ENCODE measurements at regions not wholly inside any gene's neighbourhood (a gene's known extent, or its start where the extent isn't known, plus 50 kb on each side); places are given as distances from the start of the nearest gene placed in this dataset.

DNA sequence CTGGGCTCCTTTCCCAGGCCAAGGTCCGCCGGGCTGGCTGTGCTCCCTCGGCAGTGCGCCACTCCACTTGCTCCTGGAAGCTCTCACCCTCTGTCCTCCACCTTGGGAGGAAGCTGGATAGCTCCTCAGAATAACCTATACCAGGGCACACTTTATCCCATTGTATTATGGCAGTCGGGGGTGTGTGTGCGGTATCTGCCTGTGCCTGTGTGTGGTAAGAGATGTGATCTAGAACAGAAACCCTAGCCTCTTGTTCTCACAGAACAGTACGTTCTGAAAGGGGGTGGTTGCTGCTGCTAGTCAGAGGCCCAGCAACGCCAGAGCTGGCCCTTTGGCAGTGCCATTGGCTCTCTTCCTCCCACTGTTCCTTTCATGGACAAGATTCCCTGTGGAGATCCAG is 168.4 kb downstream of the TBXT start:
- H3K9me3 Mint-ChIP-seq = no peaks in the 10 kb centered on the region

DNA sequence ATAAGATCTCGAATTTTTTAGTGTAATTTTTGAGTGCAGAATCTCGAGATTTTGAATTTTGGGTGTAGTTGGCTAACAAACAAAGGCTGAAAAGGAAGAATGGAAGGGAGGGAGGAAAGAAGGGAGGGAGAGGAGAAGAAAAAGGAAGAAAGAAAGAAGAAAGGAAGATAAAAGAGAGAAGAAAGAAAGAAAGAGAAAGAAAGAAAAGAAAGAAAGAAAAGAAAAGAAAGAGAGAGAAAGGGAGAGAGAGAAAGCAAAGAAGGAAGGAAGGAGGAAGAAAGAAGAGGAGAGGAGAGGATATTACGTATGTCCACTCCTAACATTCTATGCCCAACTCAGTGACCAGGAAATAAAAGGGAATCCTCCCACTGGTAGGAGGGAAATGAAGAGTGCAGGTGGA is 169.6 kb downstream of the TBXT start:
- H3K4me1 Mint-ChIP-seq (ENCODE audit: low read depth) = no peaks in the 10 kb centered on the region
- no peaks in the 10 kb centered on the region for H3K36me3 Mint-ChIP-seq (ENCODE audit: low read depth)
- no peak overlapping the region for H3K27ac Mint-ChIP-seq
- ATAC-seq (no peak), DNase-seq (no peak)
- TF ChIP-seq, protein P1, sequence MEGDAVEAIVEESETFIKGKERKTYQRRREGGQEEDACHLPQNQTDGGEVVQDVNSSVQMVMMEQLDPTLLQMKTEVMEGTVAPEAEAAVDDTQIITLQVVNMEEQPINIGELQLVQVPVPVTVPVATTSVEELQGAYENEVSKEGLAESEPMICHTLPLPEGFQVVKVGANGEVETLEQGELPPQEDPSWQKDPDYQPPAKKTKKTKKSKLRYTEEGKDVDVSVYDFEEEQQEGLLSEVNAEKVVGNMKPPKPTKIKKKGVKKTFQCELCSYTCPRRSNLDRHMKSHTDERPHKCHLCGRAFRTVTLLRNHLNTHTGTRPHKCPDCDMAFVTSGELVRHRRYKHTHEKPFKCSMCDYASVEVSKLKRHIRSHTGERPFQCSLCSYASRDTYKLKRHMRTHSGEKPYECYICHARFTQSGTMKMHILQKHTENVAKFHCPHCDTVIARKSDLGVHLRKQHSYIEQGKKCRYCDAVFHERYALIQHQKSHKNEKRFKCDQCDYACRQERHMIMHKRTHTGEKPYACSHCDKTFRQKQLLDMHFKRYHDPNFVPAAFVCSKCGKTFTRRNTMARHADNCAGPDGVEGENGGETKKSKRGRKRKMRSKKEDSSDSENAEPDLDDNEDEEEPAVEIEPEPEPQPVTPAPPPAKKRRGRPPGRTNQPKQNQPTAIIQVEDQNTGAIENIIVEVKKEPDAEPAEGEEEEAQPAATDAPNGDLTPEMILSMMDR (IDR thresholded peaks at IDR 0.05) = peak; percentile 19
- no peak overlapping the region for H3K4me3 Mint-ChIP-seq
- CTCF ChIA-PET = interaction anchor here (0.8 kb wide), 1 partner anchor 8 kb away, joined by 4 read pairs; no protein-coding TSS in a partner anchor
- intact Hi-C loops (cut with micrococcal nuclease) = no loop called here
- peaks cover 2% of the 10 kb centered on the region for H3K27me3 Mint-ChIP-seq
- POLR2A ChIA-PET = no interaction called here
- no peaks in the 10 kb centered on the region for H3K9me3 Mint-ChIP-seq

More for the DNA sequence above, 168.4 kb downstream of the TBXT start:
- no peaks in the 10 kb centered on the region for H3K4me1 Mint-ChIP-seq (ENCODE audit: low read depth)
- POLR2A ChIA-PET = no interaction called here
- no peaks in the 10 kb centered on the region for H3K36me3 Mint-ChIP-seq (ENCODE audit: low read depth)
- H3K27me3 Mint-ChIP-seq = peaks cover 2% of the 10 kb centered on the region
- CTCF ChIA-PET = no interaction called here
- TF ChIP-seq, protein P1 (IDR thresholded peaks at IDR 0.05) = no peak
- intact Hi-C loops (cut with micrococcal nuclease) = no loop called here
- DNase-seq (no peak), ATAC-seq (no peak)
- H3K4me3 Mint-ChIP-seq = no peak overlapping the region
- no peak overlapping the region for H3K27ac Mint-ChIP-seq

DNA sequence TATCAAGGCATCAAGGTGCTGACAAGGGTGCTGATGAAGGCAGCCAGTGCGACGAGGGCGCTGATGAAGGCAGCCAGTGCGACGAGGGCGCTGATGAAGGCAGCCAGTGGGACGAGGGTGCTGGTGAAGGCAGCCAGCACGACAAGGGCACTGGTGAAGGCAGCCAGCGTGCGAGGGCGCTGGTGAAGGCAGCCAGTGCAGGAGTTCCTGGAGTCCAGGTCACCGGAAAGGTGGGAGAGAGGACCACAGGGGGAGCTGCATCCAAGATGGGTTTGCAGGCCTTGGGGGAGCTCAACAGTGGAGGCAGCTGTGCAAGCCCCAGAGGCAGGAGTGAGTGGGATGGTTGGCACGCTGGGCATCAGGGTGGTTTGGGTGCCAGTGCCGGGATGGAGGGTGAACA is 176.3 kb downstream of the TBXT start:
- no peak for DNase-seq
- no peak for ATAC-seq
- intact Hi-C loops (cut with micrococcal nuclease) = no loop called here
- Mint-ChIP-seq H3K9me3 (no peaks in the 10 kb centered on the region), H3K27ac (no peak overlapping the region), H3K4me1 (ENCODE audit: low read depth) (peaks cover 13% of the 10 kb centered on the region), H3K4me3 (no peak overlapping the region), H3K27me3 (peaks cover 38% of the 10 kb centered on the region), H3K36me3 (ENCODE audit: low read depth) (no peaks in the 10 kb centered on the region)
- TF ChIP-seq, protein P1 (IDR thresholded peaks at IDR 0.05) = no peak
- ChIA-PET CTCF (no interaction called here), POLR2A (no interaction called here)

DNA sequence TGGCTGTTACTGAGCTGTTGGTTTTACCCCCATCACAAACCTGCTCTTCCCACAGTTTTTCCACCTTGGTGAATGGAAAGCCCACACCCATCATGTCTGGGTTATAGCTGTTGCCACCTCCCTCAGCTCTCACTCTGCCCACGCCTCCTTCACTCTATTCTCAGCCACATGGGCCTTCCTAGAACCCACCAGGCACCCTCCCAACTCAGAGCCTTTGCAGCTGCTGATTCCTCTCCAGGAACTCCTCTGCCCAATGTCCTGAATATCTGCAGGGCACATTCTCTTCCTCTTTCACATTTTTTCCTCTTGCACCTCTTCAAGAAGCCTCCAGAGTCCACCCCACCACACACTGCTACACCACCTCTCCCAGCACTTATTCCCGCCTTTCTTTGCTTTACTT is 177.4 kb downstream of the TBXT start:
- peaks cover 13% of the 10 kb centered on the region for H3K4me1 Mint-ChIP-seq (ENCODE audit: low read depth)
- no peak overlapping the region for H3K4me3 Mint-ChIP-seq
- no peaks in the 10 kb centered on the region for H3K9me3 Mint-ChIP-seq
- intact Hi-C loops (cut with micrococcal nuclease) = no loop called here
- H3K27ac Mint-ChIP-seq = no peak overlapping the region
- no peaks in the 10 kb centered on the region for H3K36me3 Mint-ChIP-seq (ENCODE audit: low read depth)
- peaks cover 44% of the 10 kb centered on the region for H3K27me3 Mint-ChIP-seq
- no peak for DNase-seq
- ChIA-PET CTCF (interaction anchor here (1.3 to 1.4 kb wide), 2 partner anchors 16 to 105 kb away, joined by 3 read pairs; no protein-coding TSS in a partner anchor), POLR2A (no interaction called here)
- ATAC-seq = no peak
- TF ChIP-seq, protein P1 (IDR thresholded peaks at IDR 0.05) = no peak

DNA sequence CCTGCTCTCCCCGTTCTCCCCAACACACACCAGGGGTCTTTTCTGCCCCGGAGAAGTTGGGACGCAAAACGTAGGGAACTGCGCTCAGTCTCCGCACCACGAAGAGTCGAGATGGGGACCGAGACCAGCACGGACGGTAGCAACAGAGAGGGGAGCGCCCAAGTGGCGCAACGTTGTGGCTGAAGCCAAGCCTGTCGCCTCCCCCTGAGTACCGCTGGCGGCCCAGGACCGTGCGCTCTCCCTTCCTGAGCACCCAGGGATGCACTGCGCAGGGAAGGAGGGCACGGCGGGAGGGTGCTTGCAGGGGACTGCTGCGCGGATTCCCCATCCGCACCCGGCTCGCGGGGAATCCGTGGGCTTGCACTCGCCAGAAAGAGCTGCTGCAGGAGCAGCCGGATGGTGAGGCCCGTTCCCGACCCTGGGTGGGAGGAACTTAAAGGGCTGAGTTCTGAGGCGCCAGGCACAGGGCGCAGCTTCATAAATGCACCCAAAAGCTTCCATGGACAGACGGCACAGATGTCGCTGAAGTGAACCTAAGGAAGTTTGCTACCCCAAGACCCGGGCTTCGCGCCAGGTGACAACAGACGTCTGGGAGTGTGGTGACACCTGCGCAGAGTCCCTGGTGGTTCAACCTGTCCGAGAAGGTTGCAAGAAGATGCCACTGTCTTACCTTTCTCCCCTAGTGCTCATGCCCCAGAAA is 178.7 kb downstream of the TBXT start:
- Mint-ChIP-seq H3K4me1 (ENCODE audit: low read depth) (peaks cover 13% of the 10 kb centered on the region), H3K27me3 (peaks cover 47% of the 10 kb centered on the region), H3K36me3 (ENCODE audit: low read depth) (no peaks in the 10 kb centered on the region), H3K4me3 (no peak overlapping the region), H3K9me3 (no peaks in the 10 kb centered on the region), H3K27ac (no peak overlapping the region)
- no peak for ATAC-seq
- no peak for DNase-seq
- intact Hi-C loops (cut with micrococcal nuclease) = no loop called here
- POLR2A ChIA-PET = no interaction called here
- CTCF ChIA-PET = no interaction called here
- TF ChIP-seq, protein P1 (IDR thresholded peaks at IDR 0.05) = no peak

Measured in activated CD8-positive, alpha-beta T cell treated with anti-CD3 and anti-CD28 coated beads for 36 hours (primary cell).